ENCODE measurements at regions not wholly inside any gene's neighbourhood (a gene's known extent, or its start where the extent isn't known, plus 50 kb on each side); places are given as distances from the start of the nearest gene placed in this dataset.

GRCh38 chr16:54780266-54780665 lies 150.4 kb upstream of the IRX5 start:
- H3K27ac ChIP-seq: no peak overlapping the region
- no peaks in the 10 kb centered on the region for H3K9me3 ChIP-seq
- no peak overlapping the region for H3K4me3 ChIP-seq
- no peaks in the 10 kb centered on the region for H3K4me1 ChIP-seq
- H3K27me3 ChIP-seq: no peaks in the 10 kb centered on the region
- TF ChIP-seq CTCF (IDR thresholded peaks at IDR 0.05): no peak
- no peak for DNase-seq (ENCODE audit: low spot score in 2 of 2)
- no peaks in the 10 kb centered on the region for H3K36me3 ChIP-seq
- intact Hi-C loops (cut with DNase I): no loop called here

DNA sequence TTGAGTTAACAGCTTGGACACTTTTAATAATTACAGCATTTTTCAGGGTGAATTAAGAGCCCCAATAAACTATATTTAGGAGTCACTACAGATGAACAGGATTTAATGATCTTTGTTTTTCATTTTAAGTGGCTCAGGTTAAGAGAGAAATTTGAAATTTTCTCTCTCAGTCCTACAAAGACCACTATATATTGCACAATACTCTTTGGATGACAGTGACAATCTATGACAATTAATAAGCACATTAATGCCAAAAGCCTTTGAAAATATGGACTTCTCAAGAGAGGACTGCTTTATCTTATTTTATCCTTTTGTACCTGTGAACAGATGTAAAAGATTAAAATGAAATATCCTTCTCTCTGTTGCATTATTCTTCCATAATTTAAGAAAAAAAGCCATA lies 151.1 kb upstream of the IRX5 start:
- no peaks in the 10 kb centered on the region for H3K4me1 ChIP-seq
- H3K27ac ChIP-seq: no peak overlapping the region
- H3K36me3 ChIP-seq: no peaks in the 10 kb centered on the region
- intact Hi-C loops (cut with DNase I): no loop called here
- no peak for TF ChIP-seq CTCF (IDR thresholded peaks at IDR 0.05)
- H3K4me3 ChIP-seq: no peak overlapping the region
- no peaks in the 10 kb centered on the region for H3K9me3 ChIP-seq
- DNase-seq (ENCODE audit: low spot score in 2 of 2): no peak
- H3K27me3 ChIP-seq: no peaks in the 10 kb centered on the region

- DNase-seq (ENCODE audit: low spot score in 2 of 2): no peak
- H3K4me3 ChIP-seq: no peak overlapping the region
- no peak overlapping the region for H3K27ac ChIP-seq
- no peaks in the 10 kb centered on the region for H3K36me3 ChIP-seq
- H3K27me3 ChIP-seq: no peaks in the 10 kb centered on the region
- intact Hi-C loops (cut with DNase I): no loop called here
- H3K4me1 ChIP-seq: no peaks in the 10 kb centered on the region
- TF ChIP-seq CTCF (IDR thresholded peaks at IDR 0.05): no peak
- no peaks in the 10 kb centered on the region for H3K9me3 ChIP-seq
Observed at GRCh38 chr16:54774768-54775167, 155.9 kb upstream of the IRX5 start.

DNA sequence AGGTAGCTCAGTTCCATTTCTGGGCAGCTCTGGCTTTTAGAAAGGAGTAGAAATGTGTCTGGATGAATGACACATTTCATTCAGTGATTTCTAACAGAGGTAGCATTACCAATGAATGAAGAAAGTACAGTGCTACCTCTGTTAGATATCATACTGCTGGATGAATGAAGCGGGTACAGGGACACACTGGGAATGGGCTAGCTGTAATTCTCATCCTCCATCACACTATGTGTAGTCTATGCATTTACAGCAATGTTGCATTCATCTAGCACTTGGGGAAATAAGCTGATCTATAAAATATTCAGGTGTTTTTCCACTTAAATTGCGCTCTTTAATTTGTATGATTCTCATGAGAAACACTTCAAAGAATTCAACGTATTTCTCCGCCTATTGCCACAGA lies 158.3 kb upstream of the IRX5 start:
- H3K27me3 ChIP-seq: no peaks in the 10 kb centered on the region
- H3K4me1 ChIP-seq: no peaks in the 10 kb centered on the region
- no peaks in the 10 kb centered on the region for H3K36me3 ChIP-seq
- DNase-seq (ENCODE audit: low spot score in 2 of 2): no peak
- TF ChIP-seq CTCF (IDR thresholded peaks at IDR 0.05): no peak
- H3K9me3 ChIP-seq: no peaks in the 10 kb centered on the region
- no peak overlapping the region for H3K27ac ChIP-seq
- H3K4me3 ChIP-seq: no peak overlapping the region
- intact Hi-C loops (cut with DNase I): no loop called here

DNA sequence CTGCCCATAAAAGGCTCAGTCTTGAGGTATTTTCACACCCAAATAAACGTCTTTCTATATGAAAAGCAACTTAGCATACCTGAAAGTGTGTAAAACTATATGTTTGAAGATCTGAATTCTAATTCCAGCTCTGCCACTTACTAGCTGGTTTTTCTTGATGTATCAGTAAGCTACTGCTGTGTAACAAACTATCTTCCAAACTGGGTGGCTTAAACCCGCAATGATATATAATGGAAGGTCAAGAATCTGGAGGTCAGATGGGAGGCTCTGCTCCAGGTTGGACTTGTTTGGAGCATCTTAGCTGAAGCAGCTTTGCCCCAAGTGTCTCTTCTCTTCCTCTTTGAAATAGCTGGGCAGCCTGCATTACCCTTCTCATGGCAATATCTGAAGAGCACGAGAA lies 164.3 kb upstream of the IRX5 start:
- no peak for TF ChIP-seq CTCF (IDR thresholded peaks at IDR 0.05)
- Histone ChIP-seq H3K4me1 (no peaks in the 10 kb centered on the region), H3K4me3 (no peak overlapping the region), H3K27me3 (no peaks in the 10 kb centered on the region), H3K9me3 (peaks cover 0 to 6% of the 10 kb centered on the region in 2 donors), H3K27ac (no peak overlapping the region), H3K36me3 (no peaks in the 10 kb centered on the region)
- intact Hi-C loops (cut with DNase I): no loop called here
- DNase-seq (ENCODE audit: low spot score in 2 of 2): no peak

DNA sequence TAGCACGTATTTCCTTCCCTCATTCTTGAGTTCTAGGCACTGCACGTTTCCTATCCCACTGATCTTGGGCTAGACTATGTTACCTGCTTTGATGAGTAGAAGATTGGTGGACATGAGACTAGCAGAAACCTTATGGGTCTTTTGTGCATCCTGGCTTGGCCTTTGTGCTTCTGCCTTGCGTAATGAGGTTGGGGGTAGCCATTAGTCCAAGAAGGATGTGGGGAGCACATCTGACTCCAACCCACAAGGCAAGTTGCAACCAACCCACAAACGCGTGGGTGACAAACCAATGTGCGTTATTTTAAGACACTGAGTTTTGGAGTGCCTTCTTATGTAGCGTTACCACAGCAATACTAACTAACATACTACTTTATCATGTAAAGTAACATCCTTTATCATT lies 180.4 kb upstream of the IRX5 start:
- DNase-seq (ENCODE audit: low spot score in 2 of 2): no peak
- intact Hi-C loops (cut with DNase I): no loop called here
- Histone ChIP-seq H3K27me3 (no peaks in the 10 kb centered on the region), H3K9me3 (no peaks in the 10 kb centered on the region), H3K4me3 (no peak overlapping the region), H3K4me1 (no peaks in the 10 kb centered on the region), H3K36me3 (no peaks in the 10 kb centered on the region), H3K27ac (no peak overlapping the region)
- no peak for TF ChIP-seq CTCF (IDR thresholded peaks at IDR 0.05)
